ENCODE measurements at regions not wholly inside any gene's neighbourhood (a gene's known extent, or its start where the extent isn't known, plus 50 kb on each side); places are given as distances from the start of the nearest gene placed in this dataset.
A peak's percentile ranks its signal among the peaks of the same experiment; 100 is the strongest.

DNA sequence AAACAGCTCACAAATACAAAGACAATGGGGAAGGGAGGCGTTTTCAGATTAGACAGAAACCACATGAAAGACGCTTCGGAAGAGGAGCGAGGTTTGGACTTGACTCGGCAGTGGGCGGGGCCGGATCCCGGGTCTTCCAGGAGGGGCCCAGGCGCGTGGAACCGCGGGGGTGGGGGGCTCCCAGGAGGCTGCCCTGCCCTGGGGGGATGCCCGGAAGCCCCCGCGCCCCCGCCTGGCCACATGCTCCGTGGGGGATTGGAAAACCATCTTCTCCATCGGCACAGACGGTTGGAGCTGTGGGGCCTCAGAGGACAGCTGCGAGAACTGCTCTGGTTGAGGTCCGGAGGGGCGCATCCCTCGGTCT lies 186.0 kb upstream of the SHH start:
- peak in 1 of 2 donors; percentile 17 for DNase-seq (ENCODE audit: low read depth in 2 of 2)

GRCh38 chr7:155997431-155998327 lies 185.4 kb upstream of the SHH start:
- DNase-seq (ENCODE audit: low read depth in 2 of 2): no peak

- no peak for DNase-seq (ENCODE audit: low read depth in 2 of 2)
These were observed 184.5 kb upstream of the SHH start for GRCh38 chr7:155996718-155997280.

GRCh38 chr7:155995183-155995612 lies 182.9 kb upstream of the SHH start:
- no peak for DNase-seq (ENCODE audit: low read depth in 2 of 2)

GRCh38 chr7:155994279-155994811 lies 182.1 kb upstream of the SHH start:
- no peak for DNase-seq (ENCODE audit: low read depth in 2 of 2)

GRCh38 chr7:155993420-155994278 lies 181.4 kb upstream of the SHH start:
- DNase-seq (ENCODE audit: low read depth in 2 of 2): no peak

GRCh38 chr7:155992974-155993373 lies 180.7 kb upstream of the SHH start:
- no peak for DNase-seq (ENCODE audit: low read depth in 2 of 2)

- DNase-seq (ENCODE audit: low read depth in 2 of 2): no peak
These were observed 180.3 kb upstream of the SHH start for GRCh38 chr7:155992538-155992937.

GRCh38 chr7:155992107-155992506 lies 179.8 kb upstream of the SHH start:
- DNase-seq (ENCODE audit: low read depth in 2 of 2): no peak

GRCh38 chr7:155991470-155991869 lies 179.2 kb upstream of the SHH start:
- DNase-seq (ENCODE audit: low read depth in 2 of 2): no peak

DNA sequence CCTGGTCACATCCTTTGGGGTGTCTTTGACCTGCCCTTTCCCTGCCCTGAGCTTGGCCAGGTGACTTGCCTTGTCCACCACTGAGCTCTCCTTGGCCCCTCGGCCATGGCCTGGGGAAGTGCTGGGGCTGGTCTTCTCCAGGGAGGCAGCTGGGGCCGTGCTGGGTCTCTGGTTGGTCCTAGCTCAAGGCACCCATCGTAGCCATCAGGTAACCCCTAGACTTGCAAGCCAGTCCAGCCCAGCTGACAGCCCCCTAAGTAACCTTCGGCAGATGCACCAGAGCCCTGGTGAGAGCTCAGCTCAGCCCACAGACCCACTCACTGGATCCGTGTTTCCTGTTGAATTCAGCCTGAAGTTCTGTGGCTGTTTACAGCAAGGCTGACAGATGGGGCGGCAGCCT lies 176.2 kb upstream of the SHH start:
- DNase-seq (ENCODE audit: low read depth in 2 of 2): no peak

GRCh38 chr7:155987681-155988235 lies 175.5 kb upstream of the SHH start:
- DNase-seq (ENCODE audit: low read depth in 2 of 2): no peak

- DNase-seq (ENCODE audit: low read depth in 2 of 2): no peak
These were observed 174.4 kb upstream of the SHH start for GRCh38 chr7:155986497-155987160.

- no peak for DNase-seq (ENCODE audit: low read depth in 2 of 2)
These were observed 173.4 kb upstream of the SHH start for GRCh38 chr7:155985518-155986250.

DNA sequence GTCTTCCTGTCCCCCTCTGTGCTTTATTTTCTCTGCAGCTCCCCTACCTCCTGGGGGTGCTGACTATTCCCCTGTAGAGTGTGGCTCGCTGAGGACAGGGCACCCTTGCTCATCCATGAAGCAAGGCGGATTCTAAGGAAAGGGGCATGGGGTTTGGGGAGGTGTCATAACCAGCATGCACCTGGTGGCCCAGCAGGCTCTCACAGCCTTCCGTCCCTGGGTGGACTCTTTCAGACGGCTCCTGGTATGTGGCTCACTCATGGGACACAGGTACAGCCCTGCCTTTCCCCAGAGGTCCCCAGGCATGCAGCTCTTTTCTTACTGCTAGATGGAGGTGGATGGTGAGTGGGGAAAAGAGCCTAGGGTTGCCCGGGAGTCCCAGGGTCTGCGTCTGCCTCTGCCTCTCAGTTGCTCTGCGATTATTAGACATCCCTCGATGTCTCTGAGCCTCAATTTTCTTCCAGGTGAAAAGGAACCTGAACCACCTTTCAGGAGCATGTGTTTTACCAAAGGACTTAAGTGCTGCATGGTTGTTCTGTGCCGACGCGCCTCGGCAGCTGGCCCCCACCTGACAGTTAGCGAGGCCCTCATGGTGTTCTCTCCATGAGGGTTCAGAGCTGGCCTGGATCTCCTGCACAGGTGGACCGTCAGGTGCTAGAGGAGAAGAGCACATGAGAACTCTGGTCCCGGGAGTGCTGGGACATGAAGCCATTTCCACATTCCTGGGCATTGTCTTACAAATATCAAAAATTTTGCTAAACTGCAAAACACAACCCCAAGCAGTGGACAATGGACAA lies 172.5 kb upstream of the SHH start:
- no peak for DNase-seq (ENCODE audit: low read depth in 2 of 2)

DNA sequence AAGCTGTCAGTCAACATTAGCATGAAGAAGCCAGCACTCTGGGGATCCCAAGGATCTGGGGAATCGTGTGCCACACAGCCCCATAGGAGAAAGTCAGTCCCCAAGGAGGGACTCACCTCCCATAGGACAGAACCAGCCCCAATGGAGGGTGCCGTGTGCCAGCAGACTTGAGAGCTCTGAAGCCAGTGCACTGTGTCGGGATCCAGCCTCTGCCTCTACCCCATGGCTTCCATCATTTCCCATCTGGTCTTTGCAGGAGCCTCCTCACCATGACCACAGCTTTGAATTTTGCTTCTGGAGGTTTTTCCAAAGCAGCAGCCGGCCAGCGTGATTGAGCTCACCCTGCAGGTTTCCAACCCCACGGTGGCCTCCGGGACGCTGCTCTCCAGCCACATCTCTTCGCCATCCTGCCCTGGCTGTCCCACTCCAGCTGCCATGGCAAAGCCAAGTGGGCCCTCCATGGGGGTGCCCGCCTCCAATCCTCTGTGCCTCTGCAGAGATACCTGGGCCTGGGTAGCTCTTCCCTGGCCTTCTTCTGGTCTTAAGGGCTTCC lies 171.8 kb upstream of the SHH start:
- DNase-seq (ENCODE audit: low read depth in 2 of 2): no peak

DNA sequence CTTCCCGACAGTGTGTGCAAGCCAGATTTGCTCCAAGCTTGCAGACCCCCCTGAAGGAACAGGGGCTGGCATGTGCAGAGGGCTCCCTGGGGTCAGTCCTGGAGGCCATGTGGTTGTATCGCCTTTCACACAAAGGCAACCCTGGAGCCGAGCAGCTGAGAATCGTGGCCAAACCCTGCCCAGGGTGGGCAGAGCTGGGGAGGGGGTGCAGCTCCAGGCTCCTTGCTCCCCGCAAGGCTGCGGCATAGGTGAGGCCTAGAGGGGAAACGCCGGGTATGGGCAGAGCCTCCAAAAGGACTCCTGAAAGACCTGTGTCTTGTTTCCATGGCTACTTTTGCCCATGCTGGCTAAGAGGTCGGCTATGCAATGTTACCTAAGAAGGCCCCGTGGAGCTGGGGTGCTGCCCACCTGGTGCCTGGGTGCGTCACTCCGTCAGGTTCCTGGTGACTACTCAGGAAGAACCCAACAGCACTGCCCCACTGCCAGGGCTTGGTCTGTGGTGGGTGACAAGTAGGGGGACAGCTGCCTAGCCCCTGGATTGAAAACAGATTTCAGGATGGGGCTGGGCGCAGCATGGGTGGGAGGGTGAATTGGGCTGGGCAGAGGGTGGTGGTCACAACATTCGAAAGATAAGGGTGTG lies 171.0 kb upstream of the SHH start:
- no peak for DNase-seq (ENCODE audit: low read depth in 2 of 2)

DNA sequence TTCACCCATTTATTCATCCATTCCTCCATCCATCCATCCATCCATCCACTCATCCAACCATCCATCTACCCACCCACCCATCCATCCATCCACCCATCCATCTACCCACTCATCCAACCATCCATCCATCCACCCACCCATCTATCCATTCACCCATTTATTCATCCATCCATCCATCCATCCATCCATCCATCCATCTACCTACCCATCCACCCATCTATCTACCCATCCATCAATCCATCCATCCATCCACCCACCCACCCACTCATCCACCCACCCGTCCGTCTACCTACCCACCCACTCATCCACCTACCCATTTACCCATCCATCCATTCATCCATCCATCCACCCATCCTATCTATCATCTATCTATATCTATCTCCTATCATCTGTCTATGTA lies 169.4 kb upstream of the SHH start:
- DNase-seq (ENCODE audit: low read depth in 2 of 2): no peak

GRCh38 chr7:155980841-155981240 lies 168.6 kb upstream of the SHH start:
- no peak for DNase-seq (ENCODE audit: low read depth in 2 of 2)
